GM21528 (cell line): ENCODE measurements at regions not wholly inside any gene's neighbourhood (a gene's known extent, or its start where the extent isn't known, plus 50 kb on each side); places are given as distances from the start of the nearest gene placed in this dataset.
"Not testable (repeated sequence)": the region's sequence is repeated elsewhere in the genome, so short reads cannot be mapped to it uniquely, and the experiment has no call there.

Experiments used
- ATAC-seq: cut with Tn5 transposase; IDR thresholded peaks from one replicate; pipeline ENCODE4 v1.9.1; 2021; ENCODE audit warnings: mild to moderate bottlenecking, moderate library complexity; ENCODE audit not compliant: unreplicated experiment, low FRiP score

DNA sequence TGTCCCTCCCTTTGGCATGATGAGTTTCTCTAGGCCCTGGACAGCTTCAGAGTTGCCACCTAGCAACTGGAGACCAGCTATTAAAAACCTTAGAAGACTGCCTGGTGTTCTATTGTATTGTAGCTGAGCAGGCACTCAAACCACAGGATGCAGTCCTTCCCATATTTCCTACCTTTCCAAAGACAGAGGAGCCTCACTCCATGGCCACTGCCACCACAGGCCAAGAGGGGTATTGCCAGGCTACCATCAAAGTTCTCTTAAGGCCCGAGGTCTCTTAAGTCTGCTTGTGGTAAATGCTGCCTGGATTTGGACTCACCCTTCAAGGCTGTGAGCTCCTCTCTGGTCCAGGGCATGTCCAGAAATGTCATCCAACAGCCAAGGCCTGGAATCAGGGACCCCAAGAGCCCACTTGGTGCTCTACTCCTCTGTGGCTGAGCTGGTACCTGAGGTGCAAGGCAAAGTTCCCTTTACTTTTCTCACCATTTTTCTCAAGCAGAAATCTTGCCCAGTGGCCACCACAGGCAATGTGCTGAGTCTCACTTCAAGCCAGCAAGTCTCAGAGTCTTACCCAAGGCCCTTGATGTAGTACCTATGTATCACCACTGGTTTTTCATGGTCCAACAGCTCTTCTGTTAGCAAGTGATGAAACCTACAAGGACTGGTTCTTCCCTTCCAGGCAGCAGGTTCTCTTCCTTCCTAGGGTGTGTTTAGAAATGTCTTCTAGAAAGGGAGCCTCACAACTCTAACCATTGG, 269.4 kb downstream of the AMY1C start:
- no peak for ATAC-seq

GRCh38 chr1:104019675-104020049, 270.0 kb downstream of the AMY1C start:
- no peak for ATAC-seq

- ATAC-seq = no peak
Observed at GRCh38 chr1:104028416-104029035, 278.8 kb downstream of the AMY1C start.

- no peak for ATAC-seq
Observed at GRCh38 chr1:104029456-104029970, 279.8 kb downstream of the AMY1C start.

GRCh38 chr1:104056786-104057185, 307.1 kb downstream of the AMY1C start:
- no peak for ATAC-seq

DNA sequence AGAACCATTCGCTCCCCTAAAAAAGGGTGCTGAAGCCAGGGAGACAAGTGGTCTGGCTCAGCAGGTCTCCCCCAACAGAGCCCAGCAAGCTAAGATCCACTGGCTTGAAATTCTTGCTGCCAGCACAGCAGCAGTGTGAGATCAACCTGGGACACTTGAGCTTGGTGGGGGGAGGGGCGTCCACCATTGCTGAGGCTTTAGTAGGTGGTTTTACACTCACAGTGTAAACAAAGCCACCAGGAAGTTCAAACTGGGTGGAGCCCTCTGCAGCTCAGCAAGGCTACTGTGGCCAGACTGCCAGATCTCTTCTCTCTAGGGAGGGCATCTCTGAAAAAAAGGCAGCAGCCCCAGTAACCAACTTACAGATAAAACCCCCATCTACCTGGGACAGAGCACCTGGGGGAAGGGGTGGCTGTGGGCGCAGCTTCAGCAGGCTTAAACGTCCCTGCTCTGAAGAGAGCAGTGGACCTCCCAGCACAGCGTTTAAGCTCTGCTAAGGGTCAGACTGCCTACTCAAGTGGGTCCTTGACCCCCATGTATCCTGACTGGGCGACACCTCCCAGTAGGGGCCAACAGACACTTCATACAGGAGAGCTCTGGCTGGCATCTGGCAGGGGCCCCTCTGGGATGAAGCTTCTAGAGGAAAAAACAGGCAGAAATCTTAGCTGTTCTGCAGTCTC, 307.7 kb downstream of the AMY1C start:
- ATAC-seq = not testable (repeated sequence)

DNA sequence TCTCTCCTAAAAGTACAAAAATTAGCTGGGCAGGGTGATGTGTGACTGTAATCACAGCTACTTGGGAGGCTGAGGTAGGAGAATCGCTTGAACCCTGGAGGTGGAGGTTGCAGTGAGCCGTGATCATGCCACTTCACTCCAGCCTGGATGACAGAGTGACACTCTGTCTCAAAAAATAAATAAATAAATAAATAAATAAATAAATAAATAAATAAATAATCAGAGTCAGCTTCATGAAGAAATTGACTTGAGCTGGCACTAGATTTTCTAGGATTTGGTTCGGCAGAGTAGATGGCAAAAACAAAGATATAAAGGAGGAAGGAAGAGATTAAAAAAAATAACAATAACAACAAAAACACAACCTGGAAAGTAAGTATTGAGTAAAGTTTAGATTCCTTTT, 311.9 kb downstream of the AMY1C start:
- ATAC-seq = not testable (repeated sequence)

DNA sequence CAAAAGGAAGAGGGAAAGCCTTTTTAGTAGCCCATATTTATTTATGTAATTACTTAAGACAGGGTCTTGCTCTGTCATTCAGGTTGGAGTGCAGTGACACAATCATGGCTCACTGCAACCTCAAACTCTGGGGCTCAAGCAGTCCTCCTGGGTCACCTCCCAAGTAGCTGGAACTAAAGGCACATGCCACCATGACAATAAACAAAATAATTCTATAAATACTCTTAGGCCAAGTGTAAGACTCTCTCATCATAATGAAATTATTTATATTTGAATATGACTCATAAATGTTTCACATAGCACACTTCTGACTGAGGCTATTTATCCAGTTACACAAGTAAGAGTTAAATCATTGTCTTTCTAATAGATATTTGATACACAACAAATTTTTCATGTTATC, 314.7 kb downstream of the AMY1C start:
- ATAC-seq = no peak

- ATAC-seq = no peak
Observed at GRCh38 chr1:104072915-104073371, 323.2 kb downstream of the AMY1C start.

DNA sequence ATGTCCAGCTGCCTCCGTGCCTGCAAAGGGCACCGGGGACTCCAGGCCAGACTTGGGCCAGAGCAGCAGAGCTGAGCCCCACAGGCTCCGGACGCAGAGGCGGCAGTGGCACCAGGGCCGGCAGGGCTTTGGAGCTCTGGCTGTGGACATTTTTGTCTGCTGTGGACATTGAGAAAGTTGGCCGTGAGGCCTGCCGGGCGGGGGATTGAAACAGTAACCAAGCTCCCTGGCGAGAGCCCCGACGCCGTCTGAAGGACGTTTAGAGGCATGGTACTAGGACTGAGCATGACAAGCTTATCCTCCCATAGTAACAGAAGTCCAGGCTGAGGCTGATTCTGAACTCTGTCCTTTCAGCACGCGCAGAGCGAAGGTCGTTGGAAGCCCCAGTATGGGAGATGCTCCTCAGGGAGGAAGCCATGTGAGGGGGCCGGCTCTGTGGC, 323.8 kb downstream of the AMY1C start:
- no peak for ATAC-seq

GRCh38 chr1:104082221-104082620, 332.5 kb downstream of the AMY1C start:
- no peak for ATAC-seq

DNA sequence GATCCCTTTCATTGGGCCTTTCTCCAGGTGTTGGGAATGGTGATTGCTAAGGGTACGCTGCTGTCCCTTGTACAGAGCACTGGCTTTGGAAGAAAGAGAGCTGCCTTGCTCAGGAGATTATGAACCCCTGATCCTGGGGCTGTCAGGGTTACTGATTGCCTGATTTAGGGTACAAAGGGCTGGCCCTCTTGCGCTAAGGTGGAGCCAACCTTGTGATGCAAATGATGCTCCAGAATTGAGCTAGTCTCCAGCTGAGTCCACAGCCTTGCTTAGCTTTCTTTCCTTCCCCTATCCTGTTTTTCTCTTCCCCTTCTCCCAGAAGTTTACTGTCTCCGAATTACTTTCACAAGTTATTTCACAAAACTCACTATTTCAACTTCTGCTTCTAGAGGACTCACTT, 334.7 kb downstream of the AMY1C start:
- no peak for ATAC-seq

- no peak for ATAC-seq
Observed at GRCh38 chr1:104092698-104093097, 343.0 kb downstream of the AMY1C start.

GRCh38 chr1:104098837-104099236, 349.1 kb downstream of the AMY1C start:
- no peak for ATAC-seq

- no peak for ATAC-seq
Observed at GRCh38 chr1:104100115-104100514, 350.4 kb downstream of the AMY1C start.

GRCh38 chr1:104105465-104105864, 355.8 kb downstream of the AMY1C start:
- ATAC-seq = no peak

DNA sequence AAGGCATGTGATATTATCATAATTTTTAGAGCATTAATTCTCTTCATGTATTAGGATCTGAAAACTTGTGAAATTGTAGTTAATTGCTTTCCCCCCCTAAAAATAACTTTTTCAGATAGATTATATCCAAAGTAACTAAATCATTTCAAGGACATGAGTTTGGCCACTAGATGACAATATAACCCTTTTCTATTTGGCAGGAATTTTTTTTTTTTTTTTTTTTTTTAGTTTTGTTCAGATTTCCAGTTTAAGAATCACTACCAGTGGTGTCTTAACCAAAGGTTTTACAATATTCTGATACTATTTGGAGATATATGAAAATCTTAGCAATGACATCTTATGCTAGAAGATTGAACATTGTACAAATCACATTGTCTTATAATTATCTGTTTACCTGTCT, 370.8 kb downstream of the AMY1C start:
- no peak for ATAC-seq

DNA sequence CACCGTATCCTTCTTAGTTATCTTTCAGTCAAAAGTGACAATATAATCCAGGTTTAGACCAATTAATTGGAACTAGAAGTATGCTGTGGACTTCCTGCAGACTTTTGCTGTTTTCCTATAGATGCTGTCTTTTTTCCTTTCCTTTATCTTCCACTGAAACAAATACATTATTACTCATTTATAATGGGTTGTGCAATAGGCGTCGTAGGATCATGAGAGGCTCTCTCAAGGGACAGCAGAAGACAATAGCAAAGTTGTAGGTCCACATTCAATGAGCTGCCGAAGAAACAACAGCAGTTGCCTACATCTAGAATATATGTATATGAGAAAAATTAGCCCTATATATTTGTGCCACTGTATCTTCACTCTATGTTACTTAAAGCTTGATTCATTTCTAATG, 371.6 kb downstream of the AMY1C start:
- no peak for ATAC-seq

GRCh38 chr1:104125266-104125665, 375.6 kb downstream of the AMY1C start:
- ATAC-seq = no peak

- ATAC-seq = no peak
Observed at GRCh38 chr1:104125970-104126369, 376.3 kb downstream of the AMY1C start.

DNA sequence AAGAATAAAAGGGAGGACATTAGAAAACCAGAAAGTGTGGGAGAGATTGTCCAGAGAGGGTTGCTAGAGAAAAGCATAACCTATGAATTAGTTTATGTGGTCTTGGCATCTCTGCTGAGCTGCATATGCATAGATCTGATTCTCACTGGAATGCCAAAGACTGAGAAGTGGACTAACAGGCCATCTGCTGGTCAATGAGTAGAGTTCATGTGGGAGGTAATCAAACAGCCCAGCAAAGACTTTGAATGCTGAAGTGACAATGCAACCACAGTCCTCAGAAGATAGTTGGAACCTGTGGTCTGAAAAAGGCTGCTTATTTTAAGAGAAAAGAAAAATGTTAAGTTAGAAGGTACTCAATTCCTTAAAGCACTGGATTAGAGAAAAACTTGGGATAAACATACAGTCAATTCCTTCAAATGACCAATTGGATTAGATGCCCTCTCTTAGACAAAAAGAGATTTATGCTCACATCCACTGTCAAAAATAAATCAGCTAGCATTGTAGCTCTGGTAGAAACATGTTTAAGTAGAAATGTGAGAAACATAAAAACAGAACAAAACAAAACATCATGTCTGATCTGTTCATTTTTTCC, 382.8 kb downstream of the AMY1C start:
- no peak for ATAC-seq
